HepG2 (cell line): ENCODE measurements at regions not wholly inside any gene's neighbourhood (a gene's known extent, or its start where the extent isn't known, plus 50 kb on each side); places are given as distances from the start of the nearest gene placed in this dataset.

Source experiments
- ARNTL ChIP-seq: sonication (generic); formaldehyde crosslinking; IDR thresholded peaks from 2 replicates; pipeline ENCODE4 v1.4.0; 2020; ENCODE audit warnings: mild to moderate bottlenecking, missing genetic modification reagents
- CBX1 ChIP-seq: IDR thresholded peaks from one replicate; pipeline ENCODE4 v1.6.1; 2016; ENCODE audit warnings: antibody characterized with exemption, low read depth
- CHD4 ChIP-seq: fragments of 200-600 bp; sonication (generic); IDR thresholded peaks from 2 replicates; pipeline ENCODE4 v1.7.0; 2017; ENCODE audit warnings: mild to moderate bottlenecking, low read length, borderline replicate concordance
- GABPA ChIP-seq, 2 experiments: IDR thresholded peaks; 2 replicates each; pipeline ENCODE4 v1.6.1; 2011 to 2016; ENCODE audit warnings: low read depth in 2 of 2, low read length in 1 of 2, missing biosample characterization in 1 of 2, missing genetic modification characterization in 1 of 2
- GFI1 ChIP-seq: sonication (generic); formaldehyde crosslinking; IDR thresholded peaks from 2 replicates; pipeline ENCODE4 v1.5.0; 2020; ENCODE audit warnings: missing genetic modification reagents, mild to moderate bottlenecking, borderline replicate concordance
- PBX3 ChIP-seq: sonication (generic); formaldehyde crosslinking; IDR thresholded peaks from 2 replicates; pipeline ENCODE4 v1.8.1; 2023; ENCODE audit warnings: missing genetic modification reagents, inconsistent platforms, borderline replicate concordance
- PHF5A ChIP-seq: IDR thresholded peaks from one replicate; pipeline ENCODE4 v1.6.1; 2018; ENCODE audit warnings: low read depth, missing genetic modification reagents; ENCODE audit not compliant: unreplicated experiment
- RORA ChIP-seq: sonication (generic); formaldehyde crosslinking; IDR thresholded peaks from 2 replicates; pipeline ENCODE4 v1.5.0; 2020; ENCODE audit warnings: mild to moderate bottlenecking, missing genetic modification reagents, moderate library complexity
- SIX4 ChIP-seq: sonication (generic); formaldehyde crosslinking; IDR thresholded peaks from 2 replicates; pipeline ENCODE4 v1.4.0; 2020; ENCODE audit warnings: missing genetic modification reagents
- SP1 ChIP-seq, 2 experiments: fragments of 450-650 bp in 1 of 2; sonication (generic) in 1 of 2; formaldehyde crosslinking in 1 of 2; IDR thresholded peaks; 2 replicates each; pipeline versions ENCODE4 v1.4.0 to v1.6.1; 2016 to 2020; ENCODE audit warnings: missing genetic modification reagents in 1 of 2
- TARDBP ChIP-seq: sonication (generic); formaldehyde crosslinking; IDR thresholded peaks from 2 replicates; pipeline ENCODE4 v1.8.0; 2022; ENCODE audit warnings: mild to moderate bottlenecking, missing genetic modification reagents
- ZBTB33 ChIP-seq: sonication (generic); formaldehyde crosslinking; IDR thresholded peaks from 2 replicates; pipeline ENCODE4 v1.4.0; 2020; ENCODE audit warnings: missing genetic modification reagents
- ZNF10 ChIP-seq: sonication (generic); formaldehyde crosslinking; IDR thresholded peaks from 2 replicates; pipeline ENCODE4 v1.4.0; 2020; ENCODE audit warnings: mild to moderate bottlenecking, low read depth, missing genetic modification reagents, borderline replicate concordance
- ZNF362 ChIP-seq: sonication (generic); formaldehyde crosslinking; IDR thresholded peaks from 2 replicates; pipeline ENCODE4 v1.4.0; 2020; ENCODE audit warnings: missing genetic modification reagents, mild to moderate bottlenecking, borderline replicate concordance
- ZNF572 ChIP-seq: sonication (generic); formaldehyde crosslinking; IDR thresholded peaks from 2 replicates; pipeline ENCODE4 v1.5.1; 2020; ENCODE audit warnings: mild to moderate bottlenecking, missing genetic modification reagents
- ZNF660 ChIP-seq: sonication (generic); formaldehyde crosslinking; IDR thresholded peaks from 2 replicates; pipeline ENCODE4 v1.5.1; 2020; ENCODE audit warnings: mild to moderate bottlenecking, low read depth, missing genetic modification reagents, borderline replicate concordance
- ZNF773 ChIP-seq: sonication (generic); formaldehyde crosslinking; IDR thresholded peaks from 2 replicates; pipeline ENCODE4 v1.4.0; 2020; ENCODE audit warnings: missing genetic modification reagents, borderline replicate concordance
- TF ChIP-seq, protein P1 (sequence below): sonication (generic); formaldehyde crosslinking; IDR thresholded peaks from 2 replicates; pipeline ENCODE4 v1.4.0; 2020; ENCODE audit warnings: missing genetic modification reagents, borderline replicate concordance
- TF ChIP-seq, protein P2 (sequence below): sonication (generic); formaldehyde crosslinking; IDR thresholded peaks from 2 replicates; pipeline ENCODE4 v1.4.0; 2020; ENCODE audit warnings: mild to moderate bottlenecking, missing genetic modification reagents, borderline replicate concordance
- TF ChIP-seq, protein P3 (sequence below): sonication (generic); formaldehyde crosslinking; IDR thresholded peaks from 2 replicates; pipeline ENCODE4 v1.4.0; 2020; ENCODE audit warnings: mild to moderate bottlenecking, missing genetic modification reagents

DNA sequence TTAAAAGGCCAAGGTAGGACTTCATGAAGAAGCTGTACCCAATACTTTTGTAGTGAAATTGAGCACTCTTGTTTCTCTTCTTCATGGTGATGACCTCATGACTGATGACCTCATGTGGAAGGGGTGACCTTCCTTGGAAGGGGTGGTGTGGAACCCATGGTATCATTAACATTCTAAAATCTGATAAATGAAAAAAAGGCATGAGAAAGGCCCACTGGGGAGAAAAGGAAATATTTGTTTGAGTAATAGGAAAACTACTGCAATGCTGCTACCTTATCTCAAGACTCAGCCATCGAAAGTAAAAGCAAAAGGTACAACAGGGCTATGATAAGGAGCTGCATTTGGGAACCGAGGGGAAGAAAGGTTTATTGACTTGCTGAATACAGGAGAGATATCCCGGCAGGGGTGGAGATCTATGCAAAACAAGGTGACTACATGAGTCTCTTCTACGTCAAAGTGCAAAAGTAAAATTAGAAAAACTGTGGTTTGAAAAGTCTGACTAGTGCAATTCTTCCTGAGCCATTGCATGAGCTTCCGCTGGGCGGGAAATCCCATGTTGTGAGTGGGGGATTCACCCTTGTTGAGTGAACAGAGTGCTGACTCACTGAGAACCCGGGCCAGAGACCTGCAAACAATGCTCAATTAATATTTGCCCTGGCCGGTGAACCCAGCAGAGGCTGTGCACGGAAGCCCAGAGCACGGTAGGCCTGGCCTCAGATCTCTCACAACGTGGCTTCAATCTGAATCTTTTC lies 138.9 kb upstream of the RFC3 start (continued):
- TF ChIP-seq, protein P1, sequence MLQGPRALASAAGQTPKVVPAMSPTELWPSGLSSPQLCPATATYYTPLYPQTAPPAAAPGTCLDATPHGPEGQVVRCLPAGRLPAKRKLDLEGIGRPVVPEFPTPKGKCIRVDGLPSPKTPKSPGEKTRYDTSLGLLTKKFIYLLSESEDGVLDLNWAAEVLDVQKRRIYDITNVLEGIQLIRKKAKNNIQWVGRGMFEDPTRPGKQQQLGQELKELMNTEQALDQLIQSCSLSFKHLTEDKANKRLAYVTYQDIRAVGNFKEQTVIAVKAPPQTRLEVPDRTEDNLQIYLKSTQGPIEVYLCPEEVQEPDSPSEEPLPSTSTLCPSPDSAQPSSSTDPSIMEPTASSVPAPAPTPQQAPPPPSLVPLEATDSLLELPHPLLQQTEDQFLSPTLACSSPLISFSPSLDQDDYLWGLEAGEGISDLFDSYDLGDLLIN (CRISPR knock-in tag) = peak; percentile 72; the same call in 1 of the 2 replicates
- TF ChIP-seq TARDBP (CRISPR knock-in tag) (peak; percentile 80; the same call in 1 of the 2 replicates), SIX4 (no peak), GFI1 (CRISPR knock-in tag) (0 out of 2 replicates have a peak, but pooled peaks have one; percentile 56), ZBTB33 (CRISPR knock-in tag) (peak; percentile 55; the same call in 1 of the 2 replicates), ZNF773 (CRISPR knock-in tag) (no peak), ZNF362 (CRISPR knock-in tag) (no peak), ZNF660 (CRISPR knock-in tag) (no peak), ZNF10 (no peak), SP1 (IDR thresholded peaks at IDR 0.05) (no peak), SP1 (CRISPR knock-in tag; IDR thresholded peaks at IDR 0.05) (no peak), CBX1 (peak; percentile 56), ZNF572 (CRISPR knock-in tag) (no peak), PBX3 (CRISPR knock-in tag) (0 out of 2 replicates have a peak, but pooled peaks have one; percentile 69), PHF5A (CRISPR knock-in tag) (peak; percentile 80), GABPA (IDR thresholded peaks at IDR 0.05; ENCODE audit: low read depth, low read length) (no peak), GABPA (CRISPR knock-in tag; IDR thresholded peaks at IDR 0.05; ENCODE audit: low read depth) (peak; percentile 77), RORA (CRISPR knock-in tag) (0 out of 2 replicates have a peak, but pooled peaks have one; percentile 53), CHD4 (0 out of 2 replicates have a peak, but pooled peaks have one; percentile 23), ARNTL (no peak)
- TF ChIP-seq, protein P2, sequence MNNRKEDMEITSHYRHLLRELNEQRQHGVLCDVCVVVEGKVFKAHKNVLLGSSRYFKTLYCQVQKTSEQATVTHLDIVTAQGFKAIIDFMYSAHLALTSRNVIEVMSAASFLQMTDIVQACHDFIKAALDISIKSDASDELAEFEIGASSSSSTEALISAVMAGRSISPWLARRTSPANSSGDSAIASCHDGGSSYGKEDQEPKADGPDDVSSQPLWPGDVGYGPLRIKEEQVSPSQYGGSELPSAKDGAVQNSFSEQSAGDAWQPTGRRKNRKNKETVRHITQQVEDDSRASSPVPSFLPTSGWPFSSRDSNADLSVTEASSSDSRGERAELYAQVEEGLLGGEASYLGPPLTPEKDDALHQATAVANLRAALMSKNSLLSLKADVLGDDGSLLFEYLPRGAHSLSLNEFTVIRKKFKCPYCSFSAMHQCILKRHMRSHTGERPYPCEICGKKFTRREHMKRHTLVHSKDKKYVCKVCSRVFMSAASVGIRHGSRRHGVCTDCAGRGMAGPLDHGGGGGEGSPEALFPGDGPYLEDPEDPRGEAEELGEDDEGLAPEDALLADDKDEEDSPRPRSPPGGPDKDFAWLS (CRISPR knock-in tag) = no peak
- TF ChIP-seq, protein P3, sequence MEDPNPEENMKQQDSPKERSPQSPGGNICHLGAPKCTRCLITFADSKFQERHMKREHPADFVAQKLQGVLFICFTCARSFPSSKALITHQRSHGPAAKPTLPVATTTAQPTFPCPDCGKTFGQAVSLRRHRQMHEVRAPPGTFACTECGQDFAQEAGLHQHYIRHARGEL = no peak
